Gastroesophageal sphincter (tissue), 4 donors: ENCODE measurements at regions not wholly inside any gene's neighbourhood (a gene's known extent, or its start where the extent isn't known, plus 50 kb on each side); places are given as distances from the start of the nearest gene placed in this dataset.

ENCODE experiments used
- ATAC-seq: fragments of 150-250 bp; one replicate; pipeline ENCODE4 v1.9.1; 2016; ENCODE audit warnings: mild to moderate bottlenecking, moderate library complexity
- H3K27ac ChIP-seq, 4 donors: fragments of 200-600 bp; sonication (generic) in 3 of 4; 1 replicate in 3 of 4; 2 replicates in 1 of 4; pipeline ENCODE4 v1.5.1; 2016 to 2019
- H3K27me3 ChIP-seq: fragments of 200-600 bp; sonication (generic); one replicate; pipeline ENCODE4 v1.5.1; 2019
- H3K36me3 ChIP-seq, 2 donors: fragments of 200-600 bp; sonication (generic); one replicate each; pipeline ENCODE4 v1.5.1; 2019; ENCODE audit warnings: control low read depth in 1 of 2
- H3K4me1 ChIP-seq, 3 donors: fragments of 200-600 bp; sonication (generic); 1 replicate in 2 of 3; 2 replicates in 1 of 3; pipeline ENCODE4 v1.5.1; 2016 to 2019; ENCODE audit warnings: control low read depth in 2 of 3
- H3K4me3 ChIP-seq, 2 donors: fragments of 200-600 bp; sonication (generic); one replicate each; pipeline ENCODE4 v1.5.1; 2019; ENCODE audit warnings: mild to moderate bottlenecking in 1 of 2, moderate library complexity in 1 of 2
- H3K9me3 ChIP-seq, 3 donors: fragments of 200-600 bp; sonication (generic); one replicate each; pipeline ENCODE4 v1.5.1; 2017 to 2019; ENCODE audit warnings: control low read depth in 2 of 3
- EP300 ChIP-seq: sonication (generic); formaldehyde crosslinking; IDR thresholded peaks from one replicate; pipeline ENCODE4 v1.6.1; 2017; ENCODE audit warnings: antibody characterized with exemption, mild to moderate bottlenecking
- POLR2A ChIP-seq, 2 donors: fragments of 450-650 bp; IDR thresholded peaks; one replicate each; pipeline ENCODE4 v1.6.1; 2017; ENCODE audit warnings: antibody characterized with exemption in 2 of 2, mild to moderate bottlenecking in 2 of 2, moderate library complexity in 1 of 2
- POLR2AphosphoS5 ChIP-seq: sonication (generic); formaldehyde crosslinking; IDR thresholded peaks from one replicate; pipeline ENCODE4 v1.6.1; 2017; ENCODE audit warnings: antibody characterized with exemption
- WGBS, 2 donors: methylation state at CpG; one replicate each; pipeline ENCODE4 v1.1.5; 2018; ENCODE audit warnings: low coverage in 1 of 2; 5-methylcytosine and 5-hydroxymethylcytosine counted together
- TF ChIP-seq, protein P1 (sequence below), 4 experiments: fragments of 200-600 bp in 2 of 4; fragments of 450-650 bp in 2 of 4; sonication (generic) in 1 of 4; IDR thresholded peaks; one replicate each; pipeline ENCODE4 v1.5.1; 2017 to 2019; ENCODE audit warnings: antibody characterized with exemption in 4 of 4, mild to moderate bottlenecking in 2 of 4, moderate library complexity in 2 of 4

DNA sequence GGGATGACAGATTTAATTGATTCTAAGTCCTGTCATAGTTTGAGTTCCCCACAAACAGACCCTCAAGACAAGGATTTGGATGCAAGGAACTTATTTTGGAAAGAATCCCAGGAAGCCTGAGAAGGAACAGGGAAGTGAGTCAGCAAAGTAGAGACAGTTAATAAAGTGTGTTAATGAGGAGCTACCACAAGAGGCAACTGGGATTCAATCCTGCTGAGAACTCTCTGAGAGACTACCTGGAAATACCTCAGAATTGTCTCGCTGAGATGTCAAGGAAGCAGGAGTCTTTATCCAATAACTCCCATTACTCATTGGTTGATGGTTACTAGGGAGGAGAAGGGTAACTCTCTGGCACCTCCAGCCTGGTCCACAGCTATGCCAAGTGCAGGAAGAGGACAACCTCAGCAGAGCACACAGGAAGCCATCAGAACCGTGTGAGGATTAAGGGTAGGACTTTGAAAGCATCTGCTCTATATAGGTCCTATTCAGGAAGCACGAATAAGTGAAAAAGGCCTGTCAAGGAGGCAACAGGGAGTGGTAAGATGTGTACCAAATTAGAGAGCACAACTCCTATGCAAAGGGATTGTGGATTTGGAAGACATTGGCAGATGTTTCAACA is 311.1 kb upstream of the KCNH8 start:
- TF ChIP-seq EP300: no peak
- no peak for TF ChIP-seq POLR2AphosphoS5
- no peak for TF ChIP-seq POLR2A (IDR thresholded peaks at IDR 0.05)
- TF ChIP-seq, protein P1, sequence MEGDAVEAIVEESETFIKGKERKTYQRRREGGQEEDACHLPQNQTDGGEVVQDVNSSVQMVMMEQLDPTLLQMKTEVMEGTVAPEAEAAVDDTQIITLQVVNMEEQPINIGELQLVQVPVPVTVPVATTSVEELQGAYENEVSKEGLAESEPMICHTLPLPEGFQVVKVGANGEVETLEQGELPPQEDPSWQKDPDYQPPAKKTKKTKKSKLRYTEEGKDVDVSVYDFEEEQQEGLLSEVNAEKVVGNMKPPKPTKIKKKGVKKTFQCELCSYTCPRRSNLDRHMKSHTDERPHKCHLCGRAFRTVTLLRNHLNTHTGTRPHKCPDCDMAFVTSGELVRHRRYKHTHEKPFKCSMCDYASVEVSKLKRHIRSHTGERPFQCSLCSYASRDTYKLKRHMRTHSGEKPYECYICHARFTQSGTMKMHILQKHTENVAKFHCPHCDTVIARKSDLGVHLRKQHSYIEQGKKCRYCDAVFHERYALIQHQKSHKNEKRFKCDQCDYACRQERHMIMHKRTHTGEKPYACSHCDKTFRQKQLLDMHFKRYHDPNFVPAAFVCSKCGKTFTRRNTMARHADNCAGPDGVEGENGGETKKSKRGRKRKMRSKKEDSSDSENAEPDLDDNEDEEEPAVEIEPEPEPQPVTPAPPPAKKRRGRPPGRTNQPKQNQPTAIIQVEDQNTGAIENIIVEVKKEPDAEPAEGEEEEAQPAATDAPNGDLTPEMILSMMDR (IDR thresholded peaks at IDR 0.05): no peak
- no peak for ATAC-seq
- no peaks in the 10 kb centered on the region for H3K4me1 ChIP-seq
- H3K27me3 ChIP-seq: no peaks in the 10 kb centered on the region
- H3K9me3 ChIP-seq: no peaks in the 10 kb centered on the region
- no peak overlapping the region for H3K27ac ChIP-seq
- H3K4me3 ChIP-seq: no peak overlapping the region
- no peaks in the 10 kb centered on the region for H3K36me3 ChIP-seq
- WGBS, 2 donors: 66 to 69% methylated on average over 2 to 3 of the region's 3 CpGs

DNA sequence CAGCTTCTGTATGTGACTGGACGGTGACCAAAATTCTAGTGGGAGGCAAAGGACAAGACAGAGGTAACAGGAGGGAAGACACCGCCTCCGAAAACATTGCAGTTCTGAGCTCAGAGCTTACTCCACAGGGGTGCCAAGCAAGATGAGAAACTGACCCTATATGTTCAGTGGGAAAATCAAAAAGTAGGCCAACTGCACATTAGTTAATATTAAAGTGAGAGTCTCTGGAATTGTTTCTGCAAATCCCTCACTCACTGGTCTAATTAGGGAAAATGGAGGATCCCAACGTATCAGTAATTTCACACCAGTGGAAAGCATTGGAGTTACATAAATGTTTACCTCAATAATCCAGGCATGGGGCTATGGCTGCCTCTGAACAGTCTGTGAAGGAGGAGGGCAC is 313.3 kb upstream of the KCNH8 start:
- H3K4me3 ChIP-seq: no peak overlapping the region
- no peak for ATAC-seq
- no peak for TF ChIP-seq EP300
- TF ChIP-seq, protein P1 (IDR thresholded peaks at IDR 0.05): no peak
- TF ChIP-seq POLR2A (IDR thresholded peaks at IDR 0.05): no peak
- no peak for TF ChIP-seq POLR2AphosphoS5
- H3K4me1 ChIP-seq: no peaks in the 10 kb centered on the region
- no peaks in the 10 kb centered on the region for H3K27me3 ChIP-seq
- H3K9me3 ChIP-seq: no peaks in the 10 kb centered on the region
- WGBS, 2 donors: 76 to 83% methylated on average over 4 of the region's 4 CpGs
- no peaks in the 10 kb centered on the region for H3K36me3 ChIP-seq
- H3K27ac ChIP-seq: no peak overlapping the region

GRCh38 chr3:18830087-18830486 is 318.2 kb upstream of the KCNH8 start:
- no peaks in the 10 kb centered on the region for H3K4me1 ChIP-seq
- no peaks in the 10 kb centered on the region for H3K27me3 ChIP-seq
- 45 to 90% methylated on average over 5 of the region's 5 CpGs for WGBS, 2 donors
- no peak overlapping the region for H3K27ac ChIP-seq
- no peak for TF ChIP-seq POLR2A (IDR thresholded peaks at IDR 0.05)
- no peak for ATAC-seq
- no peak overlapping the region for H3K4me3 ChIP-seq
- H3K9me3 ChIP-seq: no peaks in the 10 kb centered on the region
- H3K36me3 ChIP-seq: no peaks in the 10 kb centered on the region

- H3K4me3 ChIP-seq: no peak overlapping the region
- no peaks in the 10 kb centered on the region for H3K27me3 ChIP-seq
- TF ChIP-seq, protein P1 (IDR thresholded peaks at IDR 0.05): no peak
- TF ChIP-seq POLR2AphosphoS5 (no peak), EP300 (no peak), POLR2A (IDR thresholded peaks at IDR 0.05) (no peak)
- no peaks in the 10 kb centered on the region for H3K4me1 ChIP-seq
- H3K27ac ChIP-seq: no peak overlapping the region
- ATAC-seq: no peak
- H3K36me3 ChIP-seq: no peaks in the 10 kb centered on the region
- WGBS, 2 donors: 88 to 100% methylated on average over 2 of the region's 2 CpGs
- no peaks in the 10 kb centered on the region for H3K9me3 ChIP-seq
Observed at GRCh38 chr3:18828637-18829036, 319.7 kb upstream of the KCNH8 start.

DNA sequence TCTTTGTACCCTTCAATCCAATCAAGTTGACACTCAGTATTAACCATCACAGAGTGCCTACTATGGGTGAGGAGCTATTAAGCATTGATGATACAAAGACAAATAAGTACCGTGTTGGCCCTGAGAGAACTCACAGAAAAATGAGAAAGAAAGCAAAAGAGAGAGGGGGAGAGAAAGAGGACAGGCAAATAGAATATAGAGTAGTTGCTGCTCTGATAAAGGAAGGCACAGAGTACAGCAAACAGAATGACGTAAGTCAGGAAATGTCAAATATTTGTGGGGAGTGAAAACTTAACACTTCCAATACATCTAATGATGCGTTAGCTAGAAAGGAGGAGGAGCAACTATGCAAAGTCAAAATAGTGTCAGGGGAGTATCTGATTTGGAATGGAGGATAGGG is 320.6 kb upstream of the KCNH8 start:
- no peaks in the 10 kb centered on the region for H3K27me3 ChIP-seq
- no peak for TF ChIP-seq POLR2AphosphoS5
- no peak for TF ChIP-seq POLR2A (IDR thresholded peaks at IDR 0.05)
- TF ChIP-seq EP300: no peak
- TF ChIP-seq, protein P1 (IDR thresholded peaks at IDR 0.05): no peak
- H3K4me1 ChIP-seq: no peaks in the 10 kb centered on the region
- ATAC-seq: no peak
- no peaks in the 10 kb centered on the region for H3K36me3 ChIP-seq
- no peak overlapping the region for H3K4me3 ChIP-seq
- WGBS, 2 donors: 73 to 84% methylated on average over 2 to 3 of the region's 3 CpGs
- H3K9me3 ChIP-seq: no peaks in the 10 kb centered on the region
- H3K27ac ChIP-seq: no peak overlapping the region
